ENCODE measurements at regions not wholly inside any gene's neighbourhood (a gene's known extent, or its start where the extent isn't known, plus 50 kb on each side); places are given as distances from the start of the nearest gene placed in this dataset.

DNA sequence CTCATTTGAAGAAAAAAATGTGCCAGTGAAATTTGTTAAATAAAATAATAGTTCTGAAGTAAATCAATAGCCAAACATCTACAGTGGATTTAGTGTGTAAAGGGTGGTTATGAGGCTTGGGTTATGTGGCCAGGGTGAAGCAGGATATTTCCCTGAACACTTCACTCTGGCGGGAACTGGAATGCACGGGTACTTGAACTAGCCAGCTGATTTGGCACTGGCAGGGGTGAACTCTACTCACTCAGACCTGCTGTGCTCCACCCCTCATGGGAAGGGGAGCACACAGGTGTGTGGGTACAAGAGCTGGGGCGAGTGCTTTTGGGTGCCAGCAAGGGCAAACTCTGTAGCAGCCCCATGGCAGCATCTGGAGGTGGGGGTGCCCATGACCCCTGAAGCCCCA lies 278.2 kb downstream of the CALCRL start:
- TF ChIP-seq, protein P1, sequence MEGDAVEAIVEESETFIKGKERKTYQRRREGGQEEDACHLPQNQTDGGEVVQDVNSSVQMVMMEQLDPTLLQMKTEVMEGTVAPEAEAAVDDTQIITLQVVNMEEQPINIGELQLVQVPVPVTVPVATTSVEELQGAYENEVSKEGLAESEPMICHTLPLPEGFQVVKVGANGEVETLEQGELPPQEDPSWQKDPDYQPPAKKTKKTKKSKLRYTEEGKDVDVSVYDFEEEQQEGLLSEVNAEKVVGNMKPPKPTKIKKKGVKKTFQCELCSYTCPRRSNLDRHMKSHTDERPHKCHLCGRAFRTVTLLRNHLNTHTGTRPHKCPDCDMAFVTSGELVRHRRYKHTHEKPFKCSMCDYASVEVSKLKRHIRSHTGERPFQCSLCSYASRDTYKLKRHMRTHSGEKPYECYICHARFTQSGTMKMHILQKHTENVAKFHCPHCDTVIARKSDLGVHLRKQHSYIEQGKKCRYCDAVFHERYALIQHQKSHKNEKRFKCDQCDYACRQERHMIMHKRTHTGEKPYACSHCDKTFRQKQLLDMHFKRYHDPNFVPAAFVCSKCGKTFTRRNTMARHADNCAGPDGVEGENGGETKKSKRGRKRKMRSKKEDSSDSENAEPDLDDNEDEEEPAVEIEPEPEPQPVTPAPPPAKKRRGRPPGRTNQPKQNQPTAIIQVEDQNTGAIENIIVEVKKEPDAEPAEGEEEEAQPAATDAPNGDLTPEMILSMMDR (IDR thresholded peaks at IDR 0.05) = no peak
- TF ChIP-seq POLR2A (IDR thresholded peaks at IDR 0.05) = no peak
